Left lung (tissue), 4 donors: ENCODE measurements at regions not wholly inside any gene's neighbourhood (a gene's known extent, or its start where the extent isn't known, plus 50 kb on each side); places are given as distances from the start of the nearest gene placed in this dataset.

Experiments used
- ATAC-seq: fragments of 200-7000 bp; cut with Tn5 transposase; one replicate; pipeline ENCODE4 v1.9.1; 2020; ENCODE audit warnings: moderate library complexity
- DNase-seq, 4 donors: peaks; one replicate each; pipeline ENCODE4 v3.0.0-alpha.2; 2013 to 2020
- H3K27ac ChIP-seq, 2 donors: fragments of 200-600 bp; sonication (generic) in 1 of 2; one replicate each; pipeline versions ENCODE4 v1.5.0 to v1.8.0; 2020 to 2021
- H3K27me3 ChIP-seq, 2 donors: fragments of 200-600 bp; sonication (generic) in 1 of 2; one replicate each; pipeline versions ENCODE4 v1.5.0 to v1.8.0; 2020 to 2021
- H3K36me3 ChIP-seq, 2 donors: fragments of 200-600 bp; sonication (generic) in 1 of 2; one replicate each; pipeline versions ENCODE4 v1.5.0 to v1.8.0; 2020 to 2021
- H3K4me1 ChIP-seq, 2 donors: fragments of 200-600 bp; one replicate each; pipeline ENCODE4 v1.8.0; 2021
- H3K4me3 ChIP-seq, 2 donors: fragments of 200-600 bp; sonication (generic) in 1 of 2; one replicate each; pipeline versions ENCODE4 v1.5.0 to v1.8.0; 2020 to 2021; ENCODE audit warnings: mild to moderate bottlenecking in 1 of 2
- H3K9me3 ChIP-seq, 2 donors: fragments of 200-600 bp; sonication (generic) in 1 of 2; one replicate each; pipeline versions ENCODE4 v1.5.0 to v1.8.0; 2020 to 2021
- CTCF ChIP-seq, 2 donors: fragments of 200-600 bp; sonication (generic) in 1 of 2; IDR thresholded peaks; one replicate each; pipeline versions ENCODE4 v1.5.0 to v1.8.0; 2021; ENCODE audit warnings: antibody characterized with exemption in 2 of 2
- intact Hi-C, 2 donors: fragments of 100-400 bp; cut with DNase I; formaldehyde crosslinking; loops; one replicate each; pipeline versions ENCODE4 v1.11.2 to v1.14.2; 2022
- donor health status: DM: no; HTN: yes; CAD: no.
- donor health status: DM: no; HTN: no; CAD: no.

- Histone ChIP-seq H3K27me3 (no peaks in the 10 kb centered on the region), H3K4me1 (peaks cover 0 to 2% of the 10 kb centered on the region in 2 donors), H3K27ac (no peak overlapping the region), H3K9me3 (no peaks in the 10 kb centered on the region), H3K36me3 (no peaks in the 10 kb centered on the region), H3K4me3 (no peak overlapping the region)
- DNase-seq (no peak), ATAC-seq (peak; percentile 20)
- no peak for TF ChIP-seq CTCF (IDR thresholded peaks at IDR 0.05)
- intact Hi-C loops: loop anchor here in 1 of 2 donors (5.0 to 10.0 kb wide), 2 partner anchors 140 to 297 kb away; no protein-coding TSS in a partner anchor
Observed at GRCh38 chr4:74674750-74675149, 119.6 kb downstream of the BTC start.

- Histone ChIP-seq H3K9me3 (no peaks in the 10 kb centered on the region), H3K4me1 (peaks cover 0 to 2% of the 10 kb centered on the region in 2 donors), H3K27ac (no peak overlapping the region), H3K27me3 (no peaks in the 10 kb centered on the region), H3K36me3 (no peaks in the 10 kb centered on the region), H3K4me3 (no peak overlapping the region)
- ATAC-seq (peak; percentile 93), DNase-seq (peak in 2 of 4 donors; percentile 12 to 55)
- intact Hi-C loops: loop anchor here in 1 of 2 donors (10.0 kb wide), 1 partner anchor 141 kb away; no protein-coding TSS in a partner anchor
- TF ChIP-seq CTCF (IDR thresholded peaks at IDR 0.05): peak; percentile 65 to 68
Observed at GRCh38 chr4:74675673-74676279, 118.5 kb downstream of the BTC start.

GRCh38 chr4:74682567-74683359 lies 111.6 kb downstream of the BTC start:
- Histone ChIP-seq H3K4me3 (no peak overlapping the region), H3K4me1 (no peaks in the 10 kb centered on the region), H3K27me3 (no peaks in the 10 kb centered on the region), H3K9me3 (no peaks in the 10 kb centered on the region), H3K27ac (no peak overlapping the region), H3K36me3 (no peaks in the 10 kb centered on the region)
- ATAC-seq: peak; percentile 99
- TF ChIP-seq CTCF (IDR thresholded peaks at IDR 0.05): no peak
- intact Hi-C loops: no loop called here
- peak in 1 of 4 donors; percentile 67 for DNase-seq

- intact Hi-C loops: no loop called here
- no peak for TF ChIP-seq CTCF (IDR thresholded peaks at IDR 0.05)
- Histone ChIP-seq H3K4me1 (no peaks in the 10 kb centered on the region), H3K27ac (no peak overlapping the region), H3K9me3 (no peaks in the 10 kb centered on the region), H3K27me3 (no peaks in the 10 kb centered on the region), H3K4me3 (no peak overlapping the region), H3K36me3 (no peaks in the 10 kb centered on the region)
- no peak for ATAC-seq
- no peak for DNase-seq
Observed at GRCh38 chr4:74692972-74693371, 101.4 kb downstream of the BTC start.
